Right lobe of liver (tissue), 6 donors: ENCODE measurements at regions not wholly inside any gene's neighbourhood (a gene's known extent, or its start where the extent isn't known, plus 50 kb on each side); places are given as distances from the start of the nearest gene placed in this dataset.
A peak's percentile ranks its signal among the peaks of the same experiment; 100 is the strongest.

Source experiments
- ATAC-seq, 4 donors: fragments of 200-7000 bp; cut with Tn5 transposase; one replicate each; pipeline ENCODE4 v1.9.1; 2020; ENCODE audit warnings: mild to moderate bottlenecking in 4 of 4, moderate library complexity in 4 of 4
- DNase-seq, 3 donors: peaks; one replicate each; pipeline ENCODE4 v3.0.0-alpha.2; 2020
- H3K27ac ChIP-seq, 3 donors: fragments of 200-600 bp; one replicate each; pipeline ENCODE4 v1.8.0; 2022
- H3K27me3 ChIP-seq, 2 donors: fragments of 200-600 bp; one replicate each; pipeline ENCODE4 v1.8.0; 2022
- H3K36me3 ChIP-seq, 4 donors: fragments of 200-600 bp; sonication (generic) in 1 of 4; one replicate each; pipeline versions ENCODE4 v1.5.1 to v1.8.0; 2017 to 2022; ENCODE audit warnings: control low read depth in 1 of 4
- H3K4me1 ChIP-seq, 4 donors: fragments of 200-600 bp; sonication (generic) in 1 of 4; one replicate each; pipeline versions ENCODE4 v1.5.1 to v1.8.0; 2017 to 2022; ENCODE audit warnings: control low read depth in 1 of 4
- H3K4me3 ChIP-seq, 3 donors: fragments of 200-600 bp; one replicate each; pipeline ENCODE4 v1.8.0; 2022
- H3K9me3 ChIP-seq, 4 donors: fragments of 200-600 bp; sonication (generic) in 1 of 4; one replicate each; pipeline versions ENCODE4 v1.5.1 to v1.8.0; 2017 to 2022; ENCODE audit warnings: control low read depth in 1 of 4
- CTCF ChIP-seq, 4 donors: fragments of 200-600 bp in 3 of 4; fragments of 450-650 bp in 1 of 4; IDR thresholded peaks; one replicate each; pipeline versions ENCODE4 v1.5.1 to v1.8.0; 2016 to 2022; ENCODE audit warnings: antibody characterized with exemption in 4 of 4, mild to moderate bottlenecking in 2 of 4
- POLR2A ChIP-seq: fragments of 450-650 bp; IDR thresholded peaks from one replicate; pipeline ENCODE4 v1.6.1; 2017; ENCODE audit warnings: antibody characterized with exemption, mild to moderate bottlenecking
- WGBS: methylation state at CpG from one replicate; pipeline ENCODE4 v1.1.6; 2018; ENCODE audit warnings: low coverage, low lambda C conversion rate; ENCODE audit not compliant: insufficient coverage; ENCODE audit errors: missing lambda C conversion rate; 5-methylcytosine and 5-hydroxymethylcytosine counted together
- intact Hi-C, 2 donors: fragments of 100-400 bp; cut with DNase I; formaldehyde crosslinking; loops; one replicate each; pipeline versions ENCODE4 v1.11.2 to v1.14.1; 2022
- donor health status: DM: no; HTN: yes; CAD: no.
- donor health status: DM: no; HTN: no; CAD: no.
- donor health status: DM: no; HTN: no; CAD: no.
- donor health status: DM: no; HTN: yes; CAD: no.
- donor health status: DM: no; HTN: yes; CAD: no.

- Histone ChIP-seq H3K9me3 (no peaks in the 10 kb centered on the region), H3K36me3 (no peaks in the 10 kb centered on the region), H3K4me1 (peaks cover 0 to 27% (median 7%) of the 10 kb centered on the region in 4 donors), H3K27me3 (no peaks in the 10 kb centered on the region), H3K4me3 (no peak overlapping the region), H3K27ac (no peak overlapping the region)
- 39% methylated on average over 2 of the region's 2 CpGs for WGBS
- ATAC-seq (peak in 2 of 4 donors; percentile 17 to 45), DNase-seq (no peak)
- TF ChIP-seq CTCF (IDR thresholded peaks at IDR 0.05) (no peak), POLR2A (no peak)
- intact Hi-C loops, result no loop called here
Measured at GRCh38 chr1:209526137-209526536, 57.4 kb upstream of the CAMK1G start.

- no peak for TF ChIP-seq CTCF (IDR thresholded peaks at IDR 0.05)
- no peak for TF ChIP-seq POLR2A
- no peaks in the 10 kb centered on the region for H3K36me3 ChIP-seq
- H3K4me3 ChIP-seq, result no peak overlapping the region
- peak in 2 of 4 donors; percentile 57 to 69 for ATAC-seq
- peak overlapping the region in 1 of 3 donors; percentile 35 for H3K27ac ChIP-seq
- DNase-seq, result no peak
- no peaks in the 10 kb centered on the region for H3K9me3 ChIP-seq
- no peaks in the 10 kb centered on the region for H3K27me3 ChIP-seq
- WGBS, result 25% methylated on average over 2 of the region's 2 CpGs
- peaks cover 0 to 27% (median 7%) of the 10 kb centered on the region in 4 donors for H3K4me1 ChIP-seq
- intact Hi-C loops, result no loop called here
Measured at GRCh38 chr1:209527372-209527771, 56.1 kb upstream of the CAMK1G start.

- DNase-seq (peak in 1 of 3 donors; percentile 22), ATAC-seq (peak; percentile 85 to 89 (median 88))
- Histone ChIP-seq H3K27ac (peak overlapping the region in 1 of 3 donors; percentile 35), H3K4me3 (no peak overlapping the region), H3K27me3 (no peaks in the 10 kb centered on the region), H3K4me1 (peaks cover 0 to 27% (median 7%) of the 10 kb centered on the region in 4 donors), H3K9me3 (no peaks in the 10 kb centered on the region), H3K36me3 (no peaks in the 10 kb centered on the region)
- TF ChIP-seq POLR2A (no peak), CTCF (IDR thresholded peaks at IDR 0.05) (no peak)
- intact Hi-C loops, result no loop called here
- WGBS, result 22% methylated on average over 4 of the region's 9 CpGs
Measured at GRCh38 chr1:209527993-209528717, 55.4 kb upstream of the CAMK1G start.

- no peak for DNase-seq
- no peak overlapping the region for H3K4me3 ChIP-seq
- intact Hi-C loops, result no loop called here
- no peaks in the 10 kb centered on the region for H3K27me3 ChIP-seq
- no peak for ATAC-seq
- peaks cover 0 to 27% (median 7%) of the 10 kb centered on the region in 4 donors for H3K4me1 ChIP-seq
- H3K9me3 ChIP-seq, result no peaks in the 10 kb centered on the region
- 79% methylated on average over 3 of the region's 3 CpGs for WGBS
- no peak for TF ChIP-seq POLR2A
- TF ChIP-seq CTCF (IDR thresholded peaks at IDR 0.05), result no peak
- no peaks in the 10 kb centered on the region for H3K36me3 ChIP-seq
- H3K27ac ChIP-seq, result no peak overlapping the region
Measured at GRCh38 chr1:209529233-209529632, 54.3 kb upstream of the CAMK1G start.
